HL-60 (cell line): ENCODE measurements at regions not wholly inside any gene's neighbourhood (a gene's known extent, or its start where the extent isn't known, plus 50 kb on each side); places are given as distances from the start of the nearest gene placed in this dataset.
"Not testable (repeated sequence)": the region's sequence is repeated elsewhere in the genome, so short reads cannot be mapped to it uniquely, and the experiment has no call there.

Experiments used
- POLR2AphosphoS5 ChIP-seq: IDR thresholded peaks from 2 replicates; pipeline ENCODE4 v1.6.1; 2012; ENCODE audit warnings: low read depth
- REST ChIP-seq: IDR thresholded peaks from 2 replicates; pipeline ENCODE4 v1.6.1; 2012; ENCODE audit warnings: low read depth; ENCODE audit not compliant: insufficient replicate concordance
- TF ChIP-seq, protein P1 (sequence below): IDR thresholded peaks from one replicate; pipeline ENCODE4 v1.5.1; 2011; ENCODE audit warnings: low read length, control low read depth, inconsistent platforms; ENCODE audit not compliant: insufficient read depth

DNA sequence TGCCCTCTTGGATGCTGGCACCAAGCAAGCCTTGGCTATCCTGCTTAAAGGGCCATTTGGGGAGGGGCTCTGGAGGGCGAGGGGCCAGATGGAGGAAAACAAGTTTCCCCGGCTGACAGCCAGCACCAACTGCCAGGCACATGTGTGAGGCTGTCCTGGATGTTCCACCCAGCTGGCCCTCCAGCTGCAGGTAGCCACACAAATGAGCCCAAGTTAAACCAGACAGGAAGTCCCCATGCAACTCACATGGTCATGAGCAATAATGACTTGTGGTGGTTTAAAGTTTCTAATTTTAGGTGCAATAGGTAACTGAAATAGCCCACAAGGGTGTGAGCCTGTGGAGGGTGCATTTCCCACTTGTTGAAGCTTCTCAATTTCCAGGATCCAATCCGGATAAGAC lies 198.0 kb downstream of the OTOP1 start:
- TF ChIP-seq, protein P1, sequence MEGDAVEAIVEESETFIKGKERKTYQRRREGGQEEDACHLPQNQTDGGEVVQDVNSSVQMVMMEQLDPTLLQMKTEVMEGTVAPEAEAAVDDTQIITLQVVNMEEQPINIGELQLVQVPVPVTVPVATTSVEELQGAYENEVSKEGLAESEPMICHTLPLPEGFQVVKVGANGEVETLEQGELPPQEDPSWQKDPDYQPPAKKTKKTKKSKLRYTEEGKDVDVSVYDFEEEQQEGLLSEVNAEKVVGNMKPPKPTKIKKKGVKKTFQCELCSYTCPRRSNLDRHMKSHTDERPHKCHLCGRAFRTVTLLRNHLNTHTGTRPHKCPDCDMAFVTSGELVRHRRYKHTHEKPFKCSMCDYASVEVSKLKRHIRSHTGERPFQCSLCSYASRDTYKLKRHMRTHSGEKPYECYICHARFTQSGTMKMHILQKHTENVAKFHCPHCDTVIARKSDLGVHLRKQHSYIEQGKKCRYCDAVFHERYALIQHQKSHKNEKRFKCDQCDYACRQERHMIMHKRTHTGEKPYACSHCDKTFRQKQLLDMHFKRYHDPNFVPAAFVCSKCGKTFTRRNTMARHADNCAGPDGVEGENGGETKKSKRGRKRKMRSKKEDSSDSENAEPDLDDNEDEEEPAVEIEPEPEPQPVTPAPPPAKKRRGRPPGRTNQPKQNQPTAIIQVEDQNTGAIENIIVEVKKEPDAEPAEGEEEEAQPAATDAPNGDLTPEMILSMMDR: not testable (repeated sequence)
- TF ChIP-seq POLR2AphosphoS5, REST: not testable (repeated sequence)
